ENCODE measurements at regions not wholly inside any gene's neighbourhood (a gene's known extent, or its start where the extent isn't known, plus 50 kb on each side); places are given as distances from the start of the nearest gene placed in this dataset.

DNA sequence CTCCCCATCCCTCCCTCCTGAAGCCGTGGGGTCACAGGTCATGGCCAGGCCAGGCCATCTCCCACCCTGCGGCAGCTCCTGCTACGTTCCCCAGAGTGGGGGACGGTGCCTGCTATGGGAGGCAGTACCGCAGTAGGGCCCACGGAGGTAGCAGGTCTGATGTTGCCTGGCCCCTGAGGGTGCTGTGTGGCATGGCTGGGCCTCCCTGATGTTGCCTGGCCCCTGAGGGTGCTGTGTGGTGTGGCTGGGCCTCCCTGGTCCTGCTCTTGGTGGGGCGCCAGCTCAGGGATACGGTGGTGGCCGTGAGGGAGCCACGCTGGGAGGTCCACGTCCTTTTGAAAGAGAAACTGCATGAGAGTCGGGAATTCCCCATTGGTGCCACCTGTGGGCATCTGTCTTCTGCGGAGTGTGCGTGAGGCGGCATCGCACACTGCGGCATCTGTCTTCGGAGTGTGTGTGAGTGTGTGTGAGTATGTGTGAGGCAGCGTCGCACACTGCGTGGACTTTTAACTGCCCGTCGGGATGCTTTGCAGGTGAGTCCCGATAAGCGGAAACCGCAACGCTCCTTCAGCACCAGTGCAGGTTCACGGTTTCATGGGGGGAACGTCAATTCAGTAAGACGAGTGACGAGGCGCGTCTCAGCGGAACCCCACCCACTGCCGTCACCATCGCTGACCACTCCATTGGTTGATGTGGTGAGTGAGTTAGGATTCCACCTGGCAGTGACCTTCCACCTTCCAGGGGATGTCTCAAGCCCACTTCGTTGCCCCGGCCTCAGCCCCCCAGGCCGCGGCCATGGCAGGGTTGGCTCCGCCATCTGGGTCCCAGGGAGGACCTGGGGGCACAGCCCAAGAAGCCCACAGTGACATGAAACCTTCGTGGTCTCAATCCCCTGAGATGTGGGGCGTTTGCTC lies 51.2 kb upstream of the CFAP46 start:
- Histone ChIP-seq H2AFZ (no peak overlapping the region), H3K9me3 (ENCODE audit: low read depth) (no peaks in the 10 kb centered on the region), H3K79me2 (no peaks in the 10 kb centered on the region), H3K4me2 (no peak overlapping the region), H3K36me3 (replicated peaks; ENCODE audit: insufficient read depth, low read depth) (no peaks in the 10 kb centered on the region), H3K9me2 (replicated peaks; ENCODE audit: insufficient read depth) (no peaks in the 10 kb centered on the region), H3K27ac (no peak overlapping the region), H4K20me1 (ENCODE audit: insufficient read depth, poor library complexity, severe bottlenecking) (no peaks in the 10 kb centered on the region), H3K4me1 (ENCODE audit: insufficient read depth) (peaks cover 8% of the 10 kb centered on the region), H3K4me3 (no peak overlapping the region), H3K27me3 (no peaks in the 10 kb centered on the region)
- WGBS (ENCODE audit: low lambda C conversion rate, missing lambda C conversion rate), result 98% methylated on average over 43 of the region's 43 CpGs
- no peak for DNase-seq (ENCODE audit: low spot score)
- no peak for TF ChIP-seq EZH2 (IDR thresholded peaks at IDR 0.05; ENCODE audit: borderline replicate concordance)
- TF ChIP-seq EZH2phosphoT487 (IDR thresholded peaks at IDR 0.05; ENCODE audit: low read depth, severe bottlenecking, unreplicated experiment), result no peak
- no peak for TF ChIP-seq CTCF (IDR thresholded peaks at IDR 0.05; ENCODE audit: poor library complexity)

DNA sequence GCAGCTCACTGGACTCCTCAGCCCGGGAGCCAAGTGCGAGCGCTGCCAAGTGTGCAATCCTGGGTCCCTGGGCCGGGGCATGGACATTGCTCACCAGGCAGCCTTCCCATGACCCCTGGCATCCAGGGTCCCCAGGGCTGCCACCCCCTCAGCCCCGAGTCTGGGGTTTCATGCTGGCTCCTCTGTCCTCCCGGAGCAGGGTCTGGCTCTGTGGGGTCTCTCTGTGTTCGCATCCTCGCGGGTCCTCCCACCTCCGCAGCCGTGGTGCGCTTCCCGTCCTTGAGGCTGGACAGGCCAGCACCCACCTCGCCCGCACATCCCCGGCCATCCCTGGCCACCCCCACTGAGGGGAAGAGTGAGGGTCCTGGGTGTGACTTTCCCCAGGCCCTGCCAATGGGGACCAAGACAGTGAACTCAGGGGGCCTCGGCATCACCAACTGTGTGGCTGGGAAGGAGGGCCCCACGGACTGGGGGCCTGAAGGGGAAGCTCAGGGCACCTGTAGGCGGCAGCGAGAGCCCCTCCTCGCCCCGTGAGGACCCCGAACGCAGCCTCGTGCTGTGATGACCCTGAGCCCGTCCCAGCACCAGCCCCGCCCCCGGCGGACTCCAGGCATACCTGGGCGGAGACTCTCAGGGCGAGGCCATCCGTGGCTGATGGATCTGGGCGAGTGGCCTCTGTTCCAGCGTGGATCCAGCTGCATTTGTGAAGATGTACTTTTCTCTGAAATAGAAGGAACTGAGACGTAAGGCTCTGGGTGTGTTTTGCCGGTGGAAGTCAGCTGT lies 50.3 kb upstream of the CFAP46 start:
- Histone ChIP-seq H3K4me1 (ENCODE audit: insufficient read depth) (peaks cover 8% of the 10 kb centered on the region), H3K36me3 (replicated peaks; ENCODE audit: insufficient read depth, low read depth) (no peaks in the 10 kb centered on the region), H3K4me3 (no peak overlapping the region), H3K4me2 (no peak overlapping the region), H3K9me2 (replicated peaks; ENCODE audit: insufficient read depth) (no peaks in the 10 kb centered on the region), H3K27me3 (no peaks in the 10 kb centered on the region), H3K79me2 (no peaks in the 10 kb centered on the region), H2AFZ (no peak overlapping the region), H3K9me3 (ENCODE audit: low read depth) (no peaks in the 10 kb centered on the region), H4K20me1 (ENCODE audit: insufficient read depth, poor library complexity, severe bottlenecking) (no peaks in the 10 kb centered on the region), H3K27ac (no peak overlapping the region)
- TF ChIP-seq EZH2phosphoT487 (IDR thresholded peaks at IDR 0.05; ENCODE audit: low read depth, severe bottlenecking, unreplicated experiment) (no peak), EZH2 (IDR thresholded peaks at IDR 0.05; ENCODE audit: borderline replicate concordance) (no peak), CTCF (IDR thresholded peaks at IDR 0.05; ENCODE audit: poor library complexity) (no peak)
- WGBS (ENCODE audit: low lambda C conversion rate, missing lambda C conversion rate), result 91% methylated on average over 32 of the region's 36 CpGs
- no peak for DNase-seq (ENCODE audit: low spot score)

All from hepatocyte (in vitro differentiated cells).